ENCODE measurements at regions not wholly inside any gene's neighbourhood (a gene's known extent, or its start where the extent isn't known, plus 50 kb on each side); places are given as distances from the start of the nearest gene placed in this dataset.

DNA sequence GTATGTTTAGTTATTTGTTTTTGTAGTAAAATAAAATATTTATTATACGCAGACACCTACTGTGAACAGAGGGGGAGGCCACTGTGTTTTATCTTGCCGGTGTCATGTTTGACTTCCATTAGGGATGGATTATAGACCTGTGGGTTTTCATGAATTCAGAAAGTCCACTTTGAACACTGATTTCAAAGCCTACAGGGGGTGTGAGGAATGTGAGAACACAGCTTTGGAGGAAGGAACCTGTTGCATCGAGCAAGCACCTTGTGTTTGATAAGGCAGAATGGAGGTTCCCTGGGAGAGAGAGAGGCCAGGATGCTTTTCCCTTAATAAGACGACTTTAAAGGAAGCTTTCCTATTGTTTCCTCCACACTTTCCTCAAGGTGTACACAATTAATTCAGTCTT is 665.0 kb upstream of the MGMT start:
- POLR2A ChIA-PET: no interaction called here
- no peaks in the 10 kb centered on the region for H3K27me3 ChIP-seq (ENCODE audit: control insufficient read depth, insufficient read depth, low read length)
- TF ChIP-seq, protein P1, sequence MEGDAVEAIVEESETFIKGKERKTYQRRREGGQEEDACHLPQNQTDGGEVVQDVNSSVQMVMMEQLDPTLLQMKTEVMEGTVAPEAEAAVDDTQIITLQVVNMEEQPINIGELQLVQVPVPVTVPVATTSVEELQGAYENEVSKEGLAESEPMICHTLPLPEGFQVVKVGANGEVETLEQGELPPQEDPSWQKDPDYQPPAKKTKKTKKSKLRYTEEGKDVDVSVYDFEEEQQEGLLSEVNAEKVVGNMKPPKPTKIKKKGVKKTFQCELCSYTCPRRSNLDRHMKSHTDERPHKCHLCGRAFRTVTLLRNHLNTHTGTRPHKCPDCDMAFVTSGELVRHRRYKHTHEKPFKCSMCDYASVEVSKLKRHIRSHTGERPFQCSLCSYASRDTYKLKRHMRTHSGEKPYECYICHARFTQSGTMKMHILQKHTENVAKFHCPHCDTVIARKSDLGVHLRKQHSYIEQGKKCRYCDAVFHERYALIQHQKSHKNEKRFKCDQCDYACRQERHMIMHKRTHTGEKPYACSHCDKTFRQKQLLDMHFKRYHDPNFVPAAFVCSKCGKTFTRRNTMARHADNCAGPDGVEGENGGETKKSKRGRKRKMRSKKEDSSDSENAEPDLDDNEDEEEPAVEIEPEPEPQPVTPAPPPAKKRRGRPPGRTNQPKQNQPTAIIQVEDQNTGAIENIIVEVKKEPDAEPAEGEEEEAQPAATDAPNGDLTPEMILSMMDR (IDR thresholded peaks at IDR 0.05; ENCODE audit: low read depth, low read length): no peak
- no peak overlapping the region for H3K27ac ChIP-seq (ENCODE audit: low read depth, low read length)
- CTCF ChIA-PET: no interaction called here
- no peak for DNase-seq (ENCODE audit: low read depth, low spot score)
- no peak overlapping the region for H3K4me3 ChIP-seq (ENCODE audit: low read depth, low read length)
- peaks cover 65% of the 10 kb centered on the region for H3K9me3 ChIP-seq (ENCODE audit: control insufficient read depth, insufficient read depth, low read length)

DNA sequence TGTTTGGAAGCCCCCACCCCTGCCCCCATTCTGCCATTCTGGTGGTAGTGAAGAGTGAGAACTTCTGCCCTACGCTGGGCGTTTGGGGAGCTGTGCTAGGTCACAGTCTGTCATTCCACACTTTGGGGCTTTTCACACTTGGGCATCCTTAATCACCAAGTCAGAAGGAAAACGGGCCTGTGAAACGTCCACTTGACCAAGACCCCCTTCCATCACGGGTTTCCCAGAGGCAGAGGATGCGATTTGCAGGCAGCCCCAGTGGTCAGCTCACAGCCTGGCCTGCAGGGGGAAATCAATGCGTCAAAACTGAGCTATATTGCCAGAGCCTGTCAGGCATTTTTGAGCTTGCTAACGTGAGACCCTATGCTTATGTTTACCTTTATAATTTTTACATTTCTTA is 663.3 kb upstream of the MGMT start:
- Histone ChIP-seq H3K27ac (ENCODE audit: low read depth, low read length) (no peak overlapping the region), H3K9me3 (ENCODE audit: control insufficient read depth, insufficient read depth, low read length) (peaks cover 68% of the 10 kb centered on the region), H3K4me3 (ENCODE audit: low read depth, low read length) (no peak overlapping the region), H3K27me3 (ENCODE audit: control insufficient read depth, insufficient read depth, low read length) (no peaks in the 10 kb centered on the region)
- TF ChIP-seq, protein P1 (IDR thresholded peaks at IDR 0.05; ENCODE audit: low read depth, low read length): no peak
- POLR2A ChIA-PET: no interaction called here
- DNase-seq (ENCODE audit: low read depth, low spot score): no peak
- CTCF ChIA-PET: no interaction called here

DNA sequence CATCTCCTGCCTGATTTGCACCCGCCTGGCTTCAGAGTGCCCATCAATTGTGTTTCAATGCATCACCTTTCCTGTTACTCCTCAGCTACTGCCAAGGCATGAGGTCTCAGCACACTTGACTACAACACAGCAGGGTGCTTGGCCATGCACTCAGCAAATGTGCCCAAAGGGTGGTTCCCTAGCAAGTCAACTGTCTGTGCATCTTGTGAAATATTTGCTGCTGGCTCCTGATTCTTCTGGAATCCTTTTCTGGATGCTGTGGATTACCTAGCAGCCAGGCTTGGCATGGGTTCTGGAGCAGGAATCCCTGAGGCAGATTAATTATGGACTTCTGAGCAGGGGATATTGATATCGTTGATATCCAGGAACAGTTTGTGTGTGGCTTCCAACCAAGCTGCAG is 662.6 kb upstream of the MGMT start:
- Histone ChIP-seq H3K27ac (ENCODE audit: low read depth, low read length) (no peak overlapping the region), H3K9me3 (ENCODE audit: control insufficient read depth, insufficient read depth, low read length) (peaks cover 68% of the 10 kb centered on the region), H3K27me3 (ENCODE audit: control insufficient read depth, insufficient read depth, low read length) (no peaks in the 10 kb centered on the region), H3K4me3 (ENCODE audit: low read depth, low read length) (no peak overlapping the region)
- no peak for DNase-seq (ENCODE audit: low read depth, low spot score)
- TF ChIP-seq, protein P1 (IDR thresholded peaks at IDR 0.05; ENCODE audit: low read depth, low read length): no peak
- ChIA-PET CTCF (no interaction called here), POLR2A (no interaction called here)

DNA sequence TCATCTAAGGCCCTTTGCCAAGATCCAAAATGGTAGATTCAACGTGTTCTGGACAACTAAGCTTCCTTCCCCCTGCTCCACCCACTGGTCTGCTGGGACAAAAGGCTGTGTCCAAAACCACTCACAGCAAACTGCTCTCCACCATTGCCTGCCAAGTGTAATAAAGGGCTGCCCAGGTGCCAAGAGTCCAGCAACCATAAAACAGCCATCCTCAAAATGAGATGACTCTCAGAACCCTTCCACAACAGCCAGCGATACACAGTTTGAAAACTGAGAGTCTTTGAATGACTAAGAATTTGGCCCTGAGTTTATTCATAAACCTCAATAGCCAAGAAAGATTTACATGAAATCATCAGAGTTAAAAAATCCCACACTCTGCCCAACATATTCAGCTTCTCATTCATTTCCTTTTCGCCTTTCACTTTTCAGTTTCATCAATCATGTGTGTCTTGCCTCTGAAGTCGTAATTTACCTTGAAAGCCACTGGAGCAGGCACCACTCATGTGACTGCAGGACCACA is 658.1 kb upstream of the MGMT start:
- Histone ChIP-seq H3K27me3 (ENCODE audit: control insufficient read depth, insufficient read depth, low read length) (no peaks in the 10 kb centered on the region), H3K4me3 (ENCODE audit: low read depth, low read length) (no peak overlapping the region), H3K9me3 (ENCODE audit: control insufficient read depth, insufficient read depth, low read length) (peaks cover 67% of the 10 kb centered on the region), H3K27ac (ENCODE audit: low read depth, low read length) (no peak overlapping the region)
- ChIA-PET POLR2A (no interaction called here), CTCF (no interaction called here)
- DNase-seq (ENCODE audit: low read depth, low spot score): no peak
- TF ChIP-seq, protein P1 (IDR thresholded peaks at IDR 0.05; ENCODE audit: low read depth, low read length): no peak

DNA sequence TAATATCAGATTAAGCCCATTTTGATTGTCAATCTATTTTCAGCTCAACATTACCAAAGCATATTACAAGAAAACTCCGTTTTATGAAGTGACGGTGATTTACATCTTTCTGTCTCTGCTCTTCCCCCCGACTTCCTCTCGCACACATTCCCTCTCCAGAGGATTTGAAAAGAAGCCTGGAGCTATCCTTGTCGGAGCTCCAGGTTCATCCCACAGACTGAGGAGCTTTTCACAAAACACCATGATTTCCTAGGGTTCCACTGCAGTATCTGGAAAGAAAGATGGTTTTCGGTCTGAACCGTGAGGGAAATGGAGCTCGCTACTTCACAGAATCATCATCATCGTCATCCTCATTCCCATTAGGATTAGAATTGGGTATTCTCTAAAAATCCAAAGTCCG is 655.5 kb upstream of the MGMT start:
- ChIA-PET POLR2A (no interaction called here), CTCF (interaction anchor here (0.7 kb wide), 1 partner anchor 1160 kb away, joined by 3 read pairs; no protein-coding TSS in a partner anchor)
- no peak for DNase-seq (ENCODE audit: low read depth, low spot score)
- H3K27ac ChIP-seq (ENCODE audit: low read depth, low read length): no peak overlapping the region
- peaks cover 55% of the 10 kb centered on the region for H3K9me3 ChIP-seq (ENCODE audit: control insufficient read depth, insufficient read depth, low read length)
- TF ChIP-seq, protein P1 (IDR thresholded peaks at IDR 0.05; ENCODE audit: low read depth, low read length): no peak
- H3K4me3 ChIP-seq (ENCODE audit: low read depth, low read length): no peak overlapping the region
- no peaks in the 10 kb centered on the region for H3K27me3 ChIP-seq (ENCODE audit: control insufficient read depth, insufficient read depth, low read length)
